Tibial nerve (tissue), 4 donors: ENCODE measurements at regions not wholly inside any gene's neighbourhood (a gene's known extent, or its start where the extent isn't known, plus 50 kb on each side); places are given as distances from the start of the nearest gene placed in this dataset.

Source experiments
- DNase-seq, 2 donors: peaks; one replicate each; pipeline ENCODE4 v3.0.0-alpha.2; 2019; ENCODE audit warnings: low spot score in 2 of 2
- H3K27ac ChIP-seq, 4 donors: fragments of 200-600 bp; sonication (generic) in 3 of 4; one replicate each; pipeline ENCODE4 v1.5.1; 2017 to 2019; ENCODE audit warnings: mild to moderate bottlenecking in 1 of 4
- H3K27me3 ChIP-seq, 2 donors: fragments of 200-600 bp; sonication (generic) in 1 of 2; one replicate each; pipeline versions ENCODE4 v1.5.1 to v1.6.0; 2017 to 2019
- H3K36me3 ChIP-seq, 3 donors: fragments of 200-600 bp; sonication (generic); one replicate each; pipeline ENCODE4 v1.5.1; 2018 to 2019
- H3K4me1 ChIP-seq, 4 donors: fragments of 200-600 bp; sonication (generic) in 3 of 4; one replicate each; pipeline ENCODE4 v1.5.1; 2017 to 2019
- H3K4me3 ChIP-seq, 4 donors: fragments of 200-600 bp; sonication (generic) in 3 of 4; one replicate each; pipeline ENCODE4 v1.5.1; 2017 to 2019; ENCODE audit warnings: mild to moderate bottlenecking in 1 of 4, moderate library complexity in 1 of 4
- H3K9me3 ChIP-seq, 4 donors: fragments of 200-600 bp; sonication (generic) in 3 of 4; one replicate each; pipeline ENCODE4 v1.5.1; 2017 to 2019
- EP300 ChIP-seq, 2 donors: sonication (generic); formaldehyde crosslinking; IDR thresholded peaks; one replicate each; pipeline ENCODE4 v1.6.1; 2017; ENCODE audit warnings: antibody characterized with exemption in 2 of 2, mild to moderate bottlenecking in 1 of 2
- POLR2A ChIP-seq, 2 donors: fragments of 450-650 bp; IDR thresholded peaks; one replicate each; pipeline ENCODE4 v1.6.1; 2017; ENCODE audit warnings: antibody characterized with exemption in 2 of 2, mild to moderate bottlenecking in 2 of 2, moderate library complexity in 2 of 2
- WGBS, 2 donors: methylation state at CpG; one replicate each; pipeline ENCODE4 v1.1.5; 2018; 5-methylcytosine and 5-hydroxymethylcytosine counted together
- TF ChIP-seq, protein P1 (sequence below), 5 experiments: fragments of 200-600 bp in 3 of 5; fragments of 450-650 bp in 2 of 5; sonication (generic) in 3 of 5; IDR thresholded peaks; one replicate each; pipeline ENCODE4 v1.5.1; 2016 to 2019; ENCODE audit warnings: antibody characterized with exemption in 5 of 5, mild to moderate bottlenecking in 3 of 5, moderate library complexity in 2 of 5

DNA sequence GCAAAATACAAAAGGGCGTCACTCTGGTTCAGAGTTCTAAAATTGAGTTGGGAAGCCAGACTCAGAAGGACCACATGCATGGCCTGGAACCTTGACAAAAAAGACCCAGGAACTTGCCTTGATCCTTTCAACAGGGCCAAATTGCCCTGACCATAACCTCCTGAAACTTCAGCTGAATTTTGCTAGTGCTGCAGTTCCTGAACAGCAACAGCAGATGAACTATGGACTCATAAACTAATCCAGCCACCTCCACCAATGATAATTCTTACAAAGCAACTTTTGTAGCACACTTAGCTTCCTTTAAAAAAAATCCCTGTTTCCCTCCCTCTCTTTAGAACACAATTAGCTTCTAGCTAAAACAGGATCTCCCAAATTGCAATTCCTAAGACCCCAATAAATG, 155.9 kb downstream of the MAT2B start:
- Histone ChIP-seq H3K36me3 (no peaks in the 10 kb centered on the region), H3K27ac (no peak overlapping the region), H3K4me1 (no peaks in the 10 kb centered on the region), H3K27me3 (no peaks in the 10 kb centered on the region), H3K4me3 (no peak overlapping the region), H3K9me3 (no peaks in the 10 kb centered on the region)
- 56 to 79% methylated on average over 1 of the region's 1 CpG for WGBS, 2 donors
- no peak for TF ChIP-seq POLR2A (IDR thresholded peaks at IDR 0.05)
- TF ChIP-seq EP300 (IDR thresholded peaks at IDR 0.05) = no peak
- TF ChIP-seq, protein P1, sequence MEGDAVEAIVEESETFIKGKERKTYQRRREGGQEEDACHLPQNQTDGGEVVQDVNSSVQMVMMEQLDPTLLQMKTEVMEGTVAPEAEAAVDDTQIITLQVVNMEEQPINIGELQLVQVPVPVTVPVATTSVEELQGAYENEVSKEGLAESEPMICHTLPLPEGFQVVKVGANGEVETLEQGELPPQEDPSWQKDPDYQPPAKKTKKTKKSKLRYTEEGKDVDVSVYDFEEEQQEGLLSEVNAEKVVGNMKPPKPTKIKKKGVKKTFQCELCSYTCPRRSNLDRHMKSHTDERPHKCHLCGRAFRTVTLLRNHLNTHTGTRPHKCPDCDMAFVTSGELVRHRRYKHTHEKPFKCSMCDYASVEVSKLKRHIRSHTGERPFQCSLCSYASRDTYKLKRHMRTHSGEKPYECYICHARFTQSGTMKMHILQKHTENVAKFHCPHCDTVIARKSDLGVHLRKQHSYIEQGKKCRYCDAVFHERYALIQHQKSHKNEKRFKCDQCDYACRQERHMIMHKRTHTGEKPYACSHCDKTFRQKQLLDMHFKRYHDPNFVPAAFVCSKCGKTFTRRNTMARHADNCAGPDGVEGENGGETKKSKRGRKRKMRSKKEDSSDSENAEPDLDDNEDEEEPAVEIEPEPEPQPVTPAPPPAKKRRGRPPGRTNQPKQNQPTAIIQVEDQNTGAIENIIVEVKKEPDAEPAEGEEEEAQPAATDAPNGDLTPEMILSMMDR (IDR thresholded peaks at IDR 0.05) = no peak
- no peak for DNase-seq

DNA sequence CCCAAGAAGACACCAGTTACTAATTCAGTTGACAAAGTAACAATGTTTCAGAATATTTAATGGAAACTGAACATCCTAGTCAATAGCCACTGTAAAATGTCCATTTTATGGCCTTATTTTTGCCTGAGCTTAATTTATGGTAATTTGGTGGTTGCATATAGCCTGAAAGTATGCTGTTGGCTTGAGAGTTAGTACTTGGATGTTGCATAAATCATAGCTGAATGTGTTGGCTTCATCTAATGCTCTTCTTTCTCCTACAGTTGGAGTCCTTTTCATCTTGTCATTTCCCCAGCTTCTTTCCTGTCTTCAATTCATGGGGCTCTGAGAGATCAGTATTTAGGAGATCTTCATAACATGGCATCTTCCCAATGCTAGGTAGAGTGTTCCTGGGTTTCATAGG, 164.6 kb downstream of the MAT2B start:
- Histone ChIP-seq H3K4me1 (no peaks in the 10 kb centered on the region), H3K9me3 (no peaks in the 10 kb centered on the region), H3K27ac (no peak overlapping the region), H3K27me3 (no peaks in the 10 kb centered on the region), H3K36me3 (no peaks in the 10 kb centered on the region), H3K4me3 (no peak overlapping the region)
- DNase-seq = no peak
- TF ChIP-seq, protein P1 (IDR thresholded peaks at IDR 0.05) = no peak
- TF ChIP-seq EP300 (IDR thresholded peaks at IDR 0.05) = no peak
- no peak for TF ChIP-seq POLR2A (IDR thresholded peaks at IDR 0.05)

DNA sequence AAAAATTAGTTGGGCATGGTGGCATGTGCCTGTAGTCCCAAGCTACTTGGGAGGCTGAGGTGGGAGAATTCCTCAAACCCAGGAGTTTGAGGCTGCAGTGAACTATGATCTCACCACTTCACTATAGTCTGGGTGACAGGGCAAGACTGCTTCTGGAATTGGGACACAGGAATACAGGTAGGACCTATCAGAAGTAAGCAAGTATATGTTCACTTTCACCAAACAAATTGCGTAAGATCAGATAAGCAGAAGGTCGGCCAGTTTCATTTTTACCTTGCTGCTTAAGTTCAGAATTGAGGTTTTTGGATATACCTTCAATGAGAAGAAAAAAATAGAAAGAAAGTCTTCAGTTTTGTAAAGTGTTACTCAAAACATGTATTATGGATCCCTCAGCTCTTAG, 171.7 kb downstream of the MAT2B start:
- H3K36me3 ChIP-seq = no peaks in the 10 kb centered on the region
- TF ChIP-seq EP300 (IDR thresholded peaks at IDR 0.05) = no peak
- TF ChIP-seq, protein P1 (IDR thresholded peaks at IDR 0.05) = no peak
- no peak for TF ChIP-seq POLR2A (IDR thresholded peaks at IDR 0.05)
- H3K4me3 ChIP-seq = no peak overlapping the region
- WGBS, 2 donors = 78 to 88% methylated on average over 2 of the region's 2 CpGs
- no peaks in the 10 kb centered on the region for H3K9me3 ChIP-seq
- H3K27ac ChIP-seq = no peak overlapping the region
- H3K27me3 ChIP-seq = no peaks in the 10 kb centered on the region
- no peak for DNase-seq
- no peaks in the 10 kb centered on the region for H3K4me1 ChIP-seq

DNA sequence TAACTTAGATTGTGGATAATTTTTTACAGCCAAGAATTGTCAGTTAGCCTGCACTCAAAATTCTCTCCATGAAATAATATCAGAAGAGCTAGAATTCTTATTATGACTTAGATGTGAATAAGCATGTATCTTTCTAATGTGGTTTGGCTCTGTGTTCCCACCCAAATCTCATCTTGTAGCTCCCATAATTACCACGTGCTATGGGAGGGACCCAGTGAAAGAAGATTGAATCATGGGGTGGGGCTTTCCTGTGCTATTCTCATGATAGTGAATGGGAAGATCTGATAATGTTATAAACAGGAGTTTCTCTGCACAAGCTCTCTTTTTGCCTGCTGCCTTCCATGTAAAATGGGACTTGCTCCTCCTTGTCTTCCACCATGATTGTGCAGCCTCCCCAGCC, 176.8 kb downstream of the MAT2B start:
- no peaks in the 10 kb centered on the region for H3K4me1 ChIP-seq
- no peaks in the 10 kb centered on the region for H3K9me3 ChIP-seq
- H3K27ac ChIP-seq = no peak overlapping the region
- H3K27me3 ChIP-seq = no peaks in the 10 kb centered on the region
- no peak for DNase-seq
- TF ChIP-seq, protein P1 (IDR thresholded peaks at IDR 0.05) = no peak
- TF ChIP-seq POLR2A (IDR thresholded peaks at IDR 0.05) (no peak), EP300 (IDR thresholded peaks at IDR 0.05) (no peak)
- WGBS, 2 donors = 52 to 56% methylated on average over 1 of the region's 1 CpG
- no peak overlapping the region for H3K4me3 ChIP-seq
- no peaks in the 10 kb centered on the region for H3K36me3 ChIP-seq

DNA sequence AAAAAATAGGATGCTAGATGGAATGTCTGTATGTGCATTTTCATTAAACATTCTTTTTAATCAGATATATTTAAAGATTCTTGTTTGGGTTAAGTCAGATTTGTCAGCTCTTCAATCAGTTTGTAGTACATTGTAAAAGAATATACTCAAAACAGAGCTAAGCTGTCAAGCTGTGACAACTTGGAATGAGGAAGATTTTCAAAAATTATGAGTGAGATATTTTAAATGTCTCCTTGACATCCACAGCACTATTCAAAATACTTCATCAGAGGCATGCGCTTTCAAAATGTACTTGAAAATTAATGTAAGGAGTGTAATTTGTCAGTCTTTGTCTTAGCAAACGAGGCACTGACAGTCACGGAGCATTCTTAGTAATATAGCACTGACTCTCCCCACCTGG, 182.0 kb downstream of the MAT2B start:
- H3K36me3 ChIP-seq = no peaks in the 10 kb centered on the region
- TF ChIP-seq POLR2A (IDR thresholded peaks at IDR 0.05) (no peak), EP300 (IDR thresholded peaks at IDR 0.05) (no peak)
- TF ChIP-seq, protein P1 (IDR thresholded peaks at IDR 0.05) = no peak
- no peaks in the 10 kb centered on the region for H3K9me3 ChIP-seq
- no peaks in the 10 kb centered on the region for H3K27me3 ChIP-seq
- no peak overlapping the region for H3K4me3 ChIP-seq
- DNase-seq = no peak
- 85 to 87% methylated on average over 3 of the region's 3 CpGs for WGBS, 2 donors
- H3K4me1 ChIP-seq = no peaks in the 10 kb centered on the region
- H3K27ac ChIP-seq = no peak overlapping the region
